Esophagus muscularis mucosa (tissue), 4 donors: ENCODE measurements at regions not wholly inside any gene's neighbourhood (a gene's known extent, or its start where the extent isn't known, plus 50 kb on each side); places are given as distances from the start of the nearest gene placed in this dataset.

Experiments
- CTCF ChIP-seq, 3 experiments: fragments of 200-600 bp in 2 of 3; fragments of 450-650 bp in 1 of 3; sonication (generic) in 2 of 3; IDR thresholded peaks; one replicate each; pipeline ENCODE4 v1.5.1; 2017 to 2019; ENCODE audit warnings: antibody characterized with exemption in 3 of 3, mild to moderate bottlenecking in 2 of 3, moderate library complexity in 1 of 3
- EP300 ChIP-seq: sonication (generic); formaldehyde crosslinking; IDR thresholded peaks from one replicate; pipeline ENCODE4 v1.6.1; 2017; ENCODE audit warnings: antibody characterized with exemption
- POLR2A ChIP-seq: fragments of 450-650 bp; IDR thresholded peaks from one replicate; pipeline ENCODE4 v1.6.1; 2017; ENCODE audit warnings: antibody characterized with exemption, moderate library complexity, mild to moderate bottlenecking, low read depth

GRCh38 chr1:147077081-147077480 lies 95.2 kb downstream of the PRKAB2 start:
- TF ChIP-seq CTCF (IDR thresholded peaks at IDR 0.05) (no peak), POLR2A (no peak), EP300 (no peak)
